OCI-LY7 (cell line): ENCODE measurements at regions not wholly inside any gene's neighbourhood (a gene's known extent, or its start where the extent isn't known, plus 50 kb on each side); places are given as distances from the start of the nearest gene placed in this dataset.

Source experiments
- BruUV-seq: library from RNA; stranded (reverse); fragments of 400-500 nt; replicated peaks from 2 replicates; lab custom pipeline; 2021; lab: Mats Ljungman, UMichigan
- CTCF ChIA-PET: fragments of 300-600 bp; sonication (Branson Sonifier 250); formaldehyde crosslinking; loops from one replicate; lab custom pipeline; 2022; ENCODE audit warnings: antibody characterized with exemption; ENCODE audit not compliant: unreplicated experiment; lab: Charles Lee
- POLR2A ChIA-PET: fragments of 300-600 bp; sonication (Branson Sonifier 250); formaldehyde crosslinking; loops from one replicate; lab custom pipeline; 2022; ENCODE audit warnings: antibody characterized with exemption; lab: Charles Lee
- DNase-seq: peaks from one replicate; pipeline ENCODE4 v3.0.0-alpha.2; 2015; ENCODE audit warnings: low spot score
- H2AFZ ChIP-seq: fragments of 200-600 bp; sonication (generic), shearing (Covaris generic); 2 replicates; pipeline ENCODE4 v1.6.1; 2014; ENCODE audit warnings: mild to moderate bottlenecking, antibody characterized with exemption, low read length, moderate library complexity
- H3K27ac ChIP-seq: fragments of 200-600 bp; sonication (generic); 2 replicates; pipeline ENCODE4 v1.5.1; 2014; ENCODE audit warnings: mixed run types, low read depth, mild to moderate bottlenecking, moderate library complexity, low read length, inconsistent platforms; ENCODE audit not compliant: poor library complexity, severe bottlenecking
- H3K36me3 ChIP-seq: fragments of 200-600 bp; sonication (generic); 2 replicates; pipeline ENCODE4 v1.6.1; 2014; ENCODE audit warnings: mild to moderate bottlenecking, antibody characterized with exemption, low read length, moderate library complexity, mixed read lengths; ENCODE audit not compliant: insufficient read depth
- H3K4me1 ChIP-seq: fragments of 200-600 bp; sonication (generic); 2 replicates; pipeline ENCODE4 v1.5.1; 2014; ENCODE audit warnings: mild to moderate bottlenecking, low read length; ENCODE audit not compliant: insufficient read depth, poor library complexity, severe bottlenecking
- H3K4me2 ChIP-seq: fragments of 200-600 bp; sonication (generic); 2 replicates; pipeline ENCODE4 v1.6.1; 2014; ENCODE audit warnings: mild to moderate bottlenecking, low read length
- H3K4me3 ChIP-seq: fragments of 200-600 bp; sonication (generic); 2 replicates; pipeline ENCODE4 v1.5.1; 2014; ENCODE audit warnings: mild to moderate bottlenecking, low read depth, low read length; ENCODE audit not compliant: poor library complexity, severe bottlenecking
- H3K79me2 ChIP-seq: fragments of 200-600 bp; sonication (generic); 2 replicates; pipeline ENCODE4 v1.6.1; 2016; ENCODE audit warnings: low read depth, mild to moderate bottlenecking, low read length, moderate library complexity, mixed read lengths; ENCODE audit not compliant: insufficient read depth
- H3K9me2 ChIP-seq: fragments of 200-600 bp; sonication (generic); 2 replicates; pipeline ENCODE4 v1.6.1; 2016; ENCODE audit warnings: mild to moderate bottlenecking, low read length, mixed read lengths; ENCODE audit not compliant: insufficient read depth
- H3K9me3 ChIP-seq: fragments of 200-600 bp; sonication (generic); 2 replicates; pipeline ENCODE4 v1.6.1; 2014; ENCODE audit warnings: mild to moderate bottlenecking, mixed run types, low read length, mixed read lengths
- H4K20me1 ChIP-seq: fragments of 200-600 bp; sonication (generic); 2 replicates; pipeline ENCODE4 v1.6.1; 2014; ENCODE audit warnings: mild to moderate bottlenecking, antibody characterized with exemption, low read length, moderate library complexity, mixed read lengths; ENCODE audit not compliant: insufficient read depth
- CTCF ChIP-seq: fragments of 200-600 bp; sonication (generic); conservative IDR thresholded peaks from 2 replicates; pipeline ENCODE4 v1.5.1; 2014; ENCODE audit warnings: mild to moderate bottlenecking, antibody characterized with exemption, low read length, moderate library complexity, mixed read lengths
- EZH2phosphoT487 ChIP-seq: fragments of 200-600 bp; sonication (generic); IDR thresholded peaks from 2 replicates; pipeline ENCODE4 v1.6.1; 2018; ENCODE audit warnings: low read depth, borderline replicate concordance, mild to moderate bottlenecking, mixed run types, antibody characterized with exemption, low read length, moderate library complexity, mixed read lengths
- intact Hi-C: fragments of 100-400 bp; cut with micrococcal nuclease; formaldehyde crosslinking; loops from one replicate; pipeline ENCODE4 v1.10.0; 2022; ENCODE audit not compliant: unreplicated experiment

- H2AFZ ChIP-seq, result no peak overlapping the region
- DNase-seq, result no peak
- BruUV-seq, result no TSS peak
- H3K9me2 ChIP-seq, result no peaks in the 10 kb centered on the region
- no peaks in the 10 kb centered on the region for H3K36me3 ChIP-seq
- no peaks in the 10 kb centered on the region for H3K4me1 ChIP-seq
- ChIA-PET CTCF (no interaction called here), POLR2A (interaction anchor here (0.6 kb wide), 1 partner anchor 345 kb away, joined by 3 read pairs; no protein-coding TSS in a partner anchor)
- no peaks in the 10 kb centered on the region for H3K9me3 ChIP-seq
- intact Hi-C loops, result no loop called here
- TF ChIP-seq EZH2phosphoT487, result no peak
- TF ChIP-seq CTCF, result no peak
- no peaks in the 10 kb centered on the region for H4K20me1 ChIP-seq
- H3K27ac ChIP-seq, result no peak overlapping the region
- no peak overlapping the region for H3K4me2 ChIP-seq
- no peaks in the 10 kb centered on the region for H3K79me2 ChIP-seq
- H3K4me3 ChIP-seq, result no peak overlapping the region
These were observed 141.9 kb upstream of the SDK2 start for GRCh38 chr17:73785958-73786743.

GRCh38 chr17:73787076-73788059, 143.1 kb upstream of the SDK2 start:
- CTCF ChIA-PET, result no interaction called here
- POLR2A ChIA-PET, result interaction anchor here (1.2 kb wide), 1 partner anchor 10 kb away, joined by 3 read pairs; no protein-coding TSS in a partner anchor

More at GRCh38 chr17:73787076-73788059, 143.1 kb upstream of the SDK2 start:
- Histone ChIP-seq H3K9me3 (no peaks in the 10 kb centered on the region), H3K27ac (no peak overlapping the region), H3K4me3 (no peak overlapping the region), H3K9me2 (no peaks in the 10 kb centered on the region), H4K20me1 (no peaks in the 10 kb centered on the region), H3K4me2 (no peak overlapping the region), H3K4me1 (no peaks in the 10 kb centered on the region), H3K79me2 (no peaks in the 10 kb centered on the region), H2AFZ (no peak overlapping the region), H3K36me3 (no peaks in the 10 kb centered on the region)
- intact Hi-C loops, result no loop called here
- no TSS peak for BruUV-seq
- TF ChIP-seq EZH2phosphoT487, result no peak
- no peak for TF ChIP-seq CTCF
- DNase-seq, result no peak
